Heart left ventricle (tissue), 13 donors: ENCODE measurements at regions not wholly inside any gene's neighbourhood (a gene's known extent, or its start where the extent isn't known, plus 50 kb on each side); places are given as distances from the start of the nearest gene placed in this dataset.

Source experiments
- POLR2A ChIP-seq, 2 donors: fragments of 450-650 bp; IDR thresholded peaks; one replicate each; pipeline ENCODE4 v1.6.1; 2017; ENCODE audit warnings: antibody characterized with exemption in 2 of 2, mild to moderate bottlenecking in 2 of 2, moderate library complexity in 2 of 2
- TF ChIP-seq, protein P1 (sequence below), 12 donors: fragments of 200-600 bp; sonication (generic) in 4 of 12; IDR thresholded peaks; one replicate each; pipeline versions ENCODE4 v1.5.0 to v1.8.0; 2018 to 2022; ENCODE audit warnings: antibody characterized with exemption in 12 of 12, mild to moderate bottlenecking in 5 of 12
- donor health status: ischemic (EF 13 %, LVEDD 7.1; RV severe dilation, severe dysfunction).
- donor health status: DM: no; HTN: yes; CAD: no.
- donor health status: DM: no; HTN: no; CAD: no.
- donor health status: ischemic (EF 25% LVEDD 6.9; RV normal size, moderate dysfunction).
- donor health status: ischemic (EF 25% LVEDD 5.7; RV mildly dilated, moderate dysfunction).
- donor health status: ischemic (EF 35%, LVEDD 5.7; RV mildly dilated, moderate dysfunction).
- donor health status: nonischemic (EF 11% LVEDD 7.7; RV severe dilation, severe dysfunction).
- donor health status: DM: yes; HTN: yes; CAD: no.
- donor health status: PGD.
- donor health status: ischemic (EF 29% LVEDD 5.4; RV normal size, mild dysfunction).
- donor health status: nonischemic (EF 23%, LVEDD 6.1; RV moderate dilation, normal function).

DNA sequence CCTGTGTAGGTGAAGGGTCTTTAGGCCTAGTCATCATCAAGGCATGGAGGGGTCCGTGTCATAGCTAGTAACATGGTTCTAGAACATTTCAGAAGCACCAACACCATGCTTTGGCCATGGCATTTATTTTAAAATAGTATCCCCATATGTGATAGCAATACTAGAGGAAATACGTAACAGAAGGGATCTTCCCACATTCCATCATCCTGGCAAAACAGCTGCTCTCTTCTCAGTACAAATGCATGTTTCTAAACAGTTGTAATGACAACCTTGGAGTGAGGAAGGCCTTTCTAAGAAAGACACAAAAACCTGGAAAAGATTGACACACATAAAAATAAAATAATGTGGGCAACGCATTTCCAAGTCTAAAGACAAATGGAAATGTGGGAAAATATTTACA is 97.6 kb downstream of the GADD45G start:
- TF ChIP-seq POLR2A (IDR thresholded peaks at IDR 0.05) = no peak
- TF ChIP-seq, protein P1, sequence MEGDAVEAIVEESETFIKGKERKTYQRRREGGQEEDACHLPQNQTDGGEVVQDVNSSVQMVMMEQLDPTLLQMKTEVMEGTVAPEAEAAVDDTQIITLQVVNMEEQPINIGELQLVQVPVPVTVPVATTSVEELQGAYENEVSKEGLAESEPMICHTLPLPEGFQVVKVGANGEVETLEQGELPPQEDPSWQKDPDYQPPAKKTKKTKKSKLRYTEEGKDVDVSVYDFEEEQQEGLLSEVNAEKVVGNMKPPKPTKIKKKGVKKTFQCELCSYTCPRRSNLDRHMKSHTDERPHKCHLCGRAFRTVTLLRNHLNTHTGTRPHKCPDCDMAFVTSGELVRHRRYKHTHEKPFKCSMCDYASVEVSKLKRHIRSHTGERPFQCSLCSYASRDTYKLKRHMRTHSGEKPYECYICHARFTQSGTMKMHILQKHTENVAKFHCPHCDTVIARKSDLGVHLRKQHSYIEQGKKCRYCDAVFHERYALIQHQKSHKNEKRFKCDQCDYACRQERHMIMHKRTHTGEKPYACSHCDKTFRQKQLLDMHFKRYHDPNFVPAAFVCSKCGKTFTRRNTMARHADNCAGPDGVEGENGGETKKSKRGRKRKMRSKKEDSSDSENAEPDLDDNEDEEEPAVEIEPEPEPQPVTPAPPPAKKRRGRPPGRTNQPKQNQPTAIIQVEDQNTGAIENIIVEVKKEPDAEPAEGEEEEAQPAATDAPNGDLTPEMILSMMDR (IDR thresholded peaks at IDR 0.05) = no peak
